MG63 (cell line): ENCODE measurements at regions not wholly inside any gene's neighbourhood (a gene's known extent, or its start where the extent isn't known, plus 50 kb on each side); places are given as distances from the start of the nearest gene placed in this dataset.

Experiments
- DNase-seq: peaks from one replicate; pipeline ENCODE4 v3.0.0-alpha.2; 2020
- H3K27me3 ChIP-seq: fragments of 250-450 bp; sonication (Bioruptor Pico); 2 replicates; pipeline ENCODE4 v1.5.1; 2020; ENCODE audit warnings: mild to moderate bottlenecking, moderate library complexity
- H3K36me3 ChIP-seq: fragments of 250-450 bp; sonication (Bioruptor Pico); 2 replicates; pipeline ENCODE4 v1.5.1; 2020; ENCODE audit warnings: mild to moderate bottlenecking, moderate library complexity
- H3K4me3 ChIP-seq: fragments of 250-450 bp; sonication (Bioruptor Pico); 2 replicates; pipeline ENCODE4 v1.5.1; 2020; ENCODE audit warnings: mild to moderate bottlenecking, moderate library complexity
- H3K9me3 ChIP-seq: fragments of 250-450 bp; sonication (Bioruptor Pico); 2 replicates; pipeline ENCODE4 v1.5.1; 2020; ENCODE audit warnings: mild to moderate bottlenecking, moderate library complexity

DNA sequence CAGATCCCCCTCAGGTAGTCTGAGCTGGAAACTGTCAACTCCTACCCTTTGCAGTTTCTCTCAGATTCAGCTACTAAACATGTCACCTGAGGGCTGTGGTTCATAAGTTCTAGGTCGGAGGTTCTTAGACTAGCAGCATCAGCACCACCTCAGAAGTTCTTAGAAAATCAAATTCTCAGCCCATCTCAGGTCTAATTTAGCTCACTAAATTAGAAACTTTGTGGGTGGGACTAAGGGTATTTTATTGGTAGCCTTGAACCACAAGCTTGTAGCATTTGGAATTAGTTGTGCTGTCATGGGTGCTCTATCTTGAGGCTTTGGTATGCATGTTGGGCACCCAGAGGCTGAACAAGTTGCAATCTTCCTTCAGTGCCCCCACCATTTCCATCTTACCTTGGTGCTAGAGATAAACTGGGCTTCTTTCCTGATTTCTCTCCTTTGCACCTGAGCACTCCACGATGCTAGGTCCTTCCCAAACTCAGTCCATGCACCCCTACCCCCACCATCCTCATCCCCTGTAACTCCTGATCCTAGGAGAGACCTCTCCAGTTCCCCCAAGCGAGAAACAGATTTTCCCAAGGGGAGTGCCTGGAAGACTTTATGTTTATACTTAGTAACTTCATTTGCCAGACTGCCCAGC lies 54.2 kb downstream of the S1PR1 start:
- Histone ChIP-seq H3K9me3 (no peaks in the 10 kb centered on the region), H3K4me3 (no peak overlapping the region), H3K27me3 (no peaks in the 10 kb centered on the region; the same call in 1 of the 2 replicates), H3K36me3 (no peaks in the 10 kb centered on the region)
- DNase-seq = no peak

DNA sequence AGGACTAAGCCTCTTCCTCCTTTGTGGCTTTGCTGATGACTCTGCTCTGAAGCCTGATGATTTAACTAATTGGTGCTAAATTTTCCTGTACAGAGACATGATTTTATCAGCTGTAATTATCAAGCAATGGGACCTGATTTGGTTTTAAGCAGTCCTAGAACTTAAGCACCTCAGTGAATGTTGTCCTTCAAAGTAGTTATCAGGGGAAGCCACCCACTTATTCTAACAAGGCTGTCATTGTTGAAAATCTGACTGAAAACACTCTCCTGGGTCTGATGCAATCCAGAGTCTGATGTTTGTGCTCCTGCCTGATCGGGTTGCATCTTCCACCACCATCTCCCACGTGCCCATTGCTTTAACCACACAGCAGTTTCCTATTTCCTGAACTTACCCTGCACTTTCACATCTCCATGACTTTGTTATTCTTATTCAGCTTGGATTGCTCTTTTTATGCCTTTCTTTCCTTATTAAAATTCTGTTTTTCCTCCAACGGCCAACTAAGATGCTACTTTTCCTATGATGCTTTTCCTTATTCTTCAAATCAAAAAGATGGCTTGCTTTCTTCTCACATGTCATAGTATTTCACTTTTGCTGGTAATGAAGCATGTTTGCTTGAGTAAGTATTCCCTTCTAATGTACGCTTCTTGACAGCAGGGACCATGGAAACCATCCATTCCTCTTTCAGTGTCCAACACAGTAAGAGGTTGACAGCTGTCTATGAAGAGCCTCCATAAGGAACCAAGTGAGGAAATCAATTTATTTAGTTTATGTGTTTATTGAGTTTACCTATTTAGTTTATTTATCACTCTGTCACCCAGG lies 55.0 kb downstream of the S1PR1 start:
- Histone ChIP-seq H3K27me3 (no peaks in the 10 kb centered on the region; the same call in 1 of the 2 replicates), H3K9me3 (no peaks in the 10 kb centered on the region), H3K4me3 (no peak overlapping the region), H3K36me3 (no peaks in the 10 kb centered on the region)
- peak; percentile 5 for DNase-seq

DNA sequence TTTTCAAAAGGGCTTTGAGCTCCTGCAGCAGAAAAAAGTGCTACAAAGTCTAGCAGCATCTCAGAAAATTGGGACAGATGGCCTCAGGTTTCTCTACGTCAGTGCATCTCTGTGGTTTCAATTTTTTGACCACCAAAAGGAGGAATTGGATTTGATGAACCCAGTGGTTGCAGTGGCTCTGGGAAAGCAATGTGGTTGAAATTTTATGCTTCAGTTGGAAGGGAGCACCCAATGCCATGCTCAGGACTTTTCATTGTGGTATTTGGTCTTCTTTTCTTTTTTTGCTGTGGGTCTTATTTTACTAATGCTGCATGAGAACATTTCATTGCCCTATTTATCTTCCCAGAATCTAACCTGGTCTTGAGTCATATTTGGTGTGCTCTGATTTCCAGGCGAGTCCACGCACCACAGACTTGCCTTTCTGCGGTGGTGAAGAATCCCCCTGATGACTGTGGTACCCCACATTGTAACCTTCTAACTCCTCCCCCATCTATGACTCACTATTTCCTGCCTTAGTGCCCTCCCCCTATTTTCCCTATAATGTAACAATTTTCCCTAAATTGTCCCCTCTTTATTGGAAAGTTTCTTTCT lies 56.7 kb downstream of the S1PR1 start:
- Histone ChIP-seq H3K27me3 (peaks cover 2% of the 10 kb centered on the region; the same call in 1 of the 2 replicates), H3K4me3 (no peak overlapping the region)
- no peak for DNase-seq

DNA sequence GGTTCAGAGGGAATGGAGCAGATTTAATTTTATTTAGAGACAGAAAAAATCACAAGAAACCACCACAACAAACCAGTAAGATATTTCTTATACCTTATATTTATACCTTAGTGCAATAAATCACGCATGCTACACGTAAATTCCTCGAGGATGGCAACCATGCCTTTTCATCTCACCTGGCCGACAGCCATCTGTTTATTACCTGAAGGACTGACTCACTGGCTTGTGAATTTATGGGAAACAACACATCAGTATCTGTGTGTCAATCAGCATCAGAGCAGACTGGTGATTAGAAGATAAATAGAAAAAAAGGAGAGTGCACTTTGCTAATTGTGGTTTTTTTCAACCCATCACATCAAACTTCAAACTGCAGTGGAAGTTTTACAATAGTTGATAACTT lies 58.4 kb downstream of the S1PR1 start:
- Histone ChIP-seq H3K27me3 (peaks cover 3% of the 10 kb centered on the region; the same call in 1 of the 2 replicates), H3K36me3 (no peaks in the 10 kb centered on the region), H3K9me3 (no peaks in the 10 kb centered on the region), H3K4me3 (no peak overlapping the region)
- no peak for DNase-seq

More for the DNA sequence above, 56.7 kb downstream of the S1PR1 start:
- Histone ChIP-seq H3K9me3 (no peaks in the 10 kb centered on the region), H3K36me3 (no peaks in the 10 kb centered on the region)

DNA sequence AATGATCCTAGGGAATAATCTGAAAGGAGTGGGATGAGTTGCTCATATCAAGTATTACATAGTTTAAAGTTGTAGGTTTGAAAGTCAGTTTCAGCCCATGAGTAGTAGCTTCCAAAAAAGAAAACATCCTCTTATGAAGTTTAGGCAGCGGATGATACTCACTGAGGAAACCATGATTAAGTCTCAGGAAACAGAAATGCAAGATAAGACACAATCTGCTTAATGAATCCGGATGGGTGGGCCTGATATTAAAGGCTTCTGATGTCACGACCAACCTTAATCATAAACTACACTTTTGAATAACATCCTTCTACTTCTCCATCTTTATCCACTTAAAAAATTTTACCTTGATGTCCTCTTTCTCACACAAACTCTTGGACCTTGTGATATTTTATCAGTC lies 61.8 kb downstream of the S1PR1 start:
- Histone ChIP-seq H3K4me3 (no peak overlapping the region), H3K36me3 (no peaks in the 10 kb centered on the region), H3K27me3 (0 out of 2 replicates have a peak, but pooled peaks cover 3% of the 10 kb centered on the region), H3K9me3 (no peaks in the 10 kb centered on the region)
- no peak for DNase-seq

DNA sequence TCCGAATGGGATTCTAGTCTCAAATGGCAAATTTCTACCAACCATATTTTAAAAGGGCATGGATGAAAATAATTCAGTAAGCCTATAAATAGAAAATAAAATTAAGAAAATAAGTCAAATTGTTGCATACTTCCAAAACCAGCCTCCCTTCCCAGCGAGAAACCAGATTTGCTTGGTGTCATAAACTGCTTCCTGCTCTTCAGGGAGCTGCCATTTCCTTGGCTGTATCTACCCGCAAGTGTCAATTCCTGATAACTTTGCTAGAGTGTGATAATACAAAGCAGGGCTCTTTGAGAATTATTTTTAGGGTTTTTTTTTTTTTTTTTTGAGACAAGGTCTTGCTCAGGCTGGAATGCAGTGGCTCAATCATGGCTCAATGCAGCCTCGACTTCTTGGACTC lies 62.3 kb downstream of the S1PR1 start:
- 0 out of 2 replicates have a peak, but pooled peaks cover 3% of the 10 kb centered on the region for H3K27me3 ChIP-seq

DNA sequence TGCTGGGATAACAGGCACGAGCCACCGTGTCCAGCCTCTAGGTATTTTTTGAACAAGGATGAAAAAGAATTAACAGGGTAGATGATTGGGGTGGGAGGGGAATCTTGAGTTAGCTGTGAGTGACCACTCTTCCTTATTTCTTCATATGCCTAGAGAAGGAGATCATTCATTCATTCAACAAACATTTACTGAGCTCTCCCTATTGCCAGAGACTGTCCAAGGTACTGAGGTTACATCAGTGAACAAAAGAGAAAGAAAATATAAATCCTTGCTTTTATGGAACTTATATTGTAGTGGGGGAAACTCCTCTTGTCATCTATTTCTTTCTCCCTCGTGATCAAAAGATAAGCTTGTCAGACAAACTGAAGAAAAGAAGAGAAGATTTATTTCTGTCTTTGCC lies 62.9 kb downstream of the S1PR1 start:
- H3K27me3 ChIP-seq = 0 out of 2 replicates have a peak, but pooled peaks cover 3% of the 10 kb centered on the region
- DNase-seq = no peak
- no peaks in the 10 kb centered on the region for H3K36me3 ChIP-seq
- no peak overlapping the region for H3K4me3 ChIP-seq
- H3K9me3 ChIP-seq = no peaks in the 10 kb centered on the region

More for the DNA sequence above, 62.3 kb downstream of the S1PR1 start:
- no peaks in the 10 kb centered on the region for H3K36me3 ChIP-seq
- no peak overlapping the region for H3K4me3 ChIP-seq
- DNase-seq = no peak
- no peaks in the 10 kb centered on the region for H3K9me3 ChIP-seq

DNA sequence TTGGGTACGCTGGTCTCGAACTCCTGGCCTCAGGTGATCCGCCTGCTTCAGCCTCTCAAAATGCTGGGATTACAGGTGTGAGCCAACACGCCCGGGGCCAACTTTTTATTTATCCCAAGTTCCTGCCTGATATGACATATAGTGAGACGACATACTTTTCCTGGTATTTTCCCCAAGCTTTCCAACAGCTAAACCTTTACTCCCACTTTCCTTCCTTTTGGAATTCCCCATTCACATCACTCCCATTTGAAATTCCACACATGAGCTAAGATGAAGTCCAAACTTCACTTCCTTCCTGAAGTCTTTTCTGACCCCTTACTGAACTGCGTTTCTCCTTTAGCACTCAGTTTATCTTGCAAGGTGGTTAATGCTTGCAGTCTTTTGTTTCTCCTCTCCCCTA lies 64.1 kb downstream of the S1PR1 start:
- Histone ChIP-seq H3K27me3 (0 out of 2 replicates have a peak, but pooled peaks cover 3% of the 10 kb centered on the region), H3K36me3 (no peaks in the 10 kb centered on the region), H3K4me3 (no peak overlapping the region), H3K9me3 (no peaks in the 10 kb centered on the region)
- no peak for DNase-seq

DNA sequence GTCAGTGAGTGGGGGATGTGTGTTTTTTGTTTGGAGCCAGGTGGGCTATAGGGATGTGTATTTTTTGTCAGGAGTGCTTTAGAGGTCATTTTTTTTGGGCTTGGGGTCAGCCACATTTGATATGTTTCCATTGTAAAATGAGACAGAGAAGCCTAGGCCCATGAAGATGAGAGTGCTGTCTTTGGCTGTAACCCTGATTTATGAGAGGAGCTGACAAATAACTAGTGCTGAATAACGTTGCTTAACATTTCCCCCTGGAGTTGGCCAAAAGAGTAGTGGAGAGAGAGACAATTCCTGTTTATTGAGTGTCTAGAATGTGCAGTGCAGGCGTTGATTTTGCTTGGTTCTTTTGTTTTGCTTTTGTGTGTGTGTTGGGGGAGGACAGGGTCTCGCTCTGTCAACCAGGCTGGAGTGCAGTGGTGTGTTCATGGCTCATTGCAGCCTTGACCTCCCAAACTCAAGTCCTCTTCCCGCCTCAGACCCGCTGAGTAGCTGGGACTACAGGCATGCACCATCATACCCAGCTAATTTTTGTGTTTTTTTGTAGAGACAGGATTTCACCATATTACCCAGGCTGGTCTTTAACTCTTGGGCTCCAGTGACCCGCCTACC lies 64.7 kb downstream of the S1PR1 start:
- no peak overlapping the region for H3K4me3 ChIP-seq
- no peaks in the 10 kb centered on the region for H3K36me3 ChIP-seq
- 0 out of 2 replicates have a peak, but pooled peaks cover 3% of the 10 kb centered on the region for H3K27me3 ChIP-seq
- H3K9me3 ChIP-seq = no peaks in the 10 kb centered on the region
- no peak for DNase-seq

DNA sequence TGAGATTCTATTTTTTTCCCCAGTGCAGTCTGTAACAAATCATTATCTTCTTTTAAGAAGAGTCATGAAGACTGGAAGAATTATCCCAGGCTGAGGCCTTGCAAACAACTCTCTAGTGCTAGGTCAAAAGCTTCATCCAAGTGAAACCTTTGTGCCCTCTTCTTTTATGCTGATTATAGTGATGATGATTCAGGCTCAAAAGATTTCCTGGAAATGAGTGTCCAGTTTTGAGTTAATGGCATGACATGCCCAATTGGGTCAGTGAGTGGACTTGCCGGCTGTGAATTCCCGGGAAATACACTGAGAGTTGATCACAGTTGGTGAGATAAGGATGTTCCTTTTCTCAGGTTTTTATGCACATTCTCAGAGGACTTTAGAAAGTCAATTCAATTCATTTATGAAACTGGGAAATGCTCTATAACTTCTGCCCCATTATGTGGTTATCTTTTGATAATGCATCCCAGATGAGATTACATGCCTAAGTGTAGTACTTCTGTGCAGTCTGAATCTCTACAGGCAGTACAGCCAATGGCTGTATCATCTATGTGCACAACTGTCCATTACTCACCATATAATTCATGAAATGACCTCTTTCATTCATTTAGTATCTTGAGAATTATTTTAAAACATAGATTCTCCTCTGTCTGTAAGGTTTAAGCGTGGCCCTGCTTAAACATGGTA lies 66.2 kb downstream of the S1PR1 start:
- Histone ChIP-seq H3K36me3 (no peaks in the 10 kb centered on the region), H3K27me3 (0 out of 2 replicates have a peak, but pooled peaks cover 3% of the 10 kb centered on the region)
- no peak for DNase-seq

DNA sequence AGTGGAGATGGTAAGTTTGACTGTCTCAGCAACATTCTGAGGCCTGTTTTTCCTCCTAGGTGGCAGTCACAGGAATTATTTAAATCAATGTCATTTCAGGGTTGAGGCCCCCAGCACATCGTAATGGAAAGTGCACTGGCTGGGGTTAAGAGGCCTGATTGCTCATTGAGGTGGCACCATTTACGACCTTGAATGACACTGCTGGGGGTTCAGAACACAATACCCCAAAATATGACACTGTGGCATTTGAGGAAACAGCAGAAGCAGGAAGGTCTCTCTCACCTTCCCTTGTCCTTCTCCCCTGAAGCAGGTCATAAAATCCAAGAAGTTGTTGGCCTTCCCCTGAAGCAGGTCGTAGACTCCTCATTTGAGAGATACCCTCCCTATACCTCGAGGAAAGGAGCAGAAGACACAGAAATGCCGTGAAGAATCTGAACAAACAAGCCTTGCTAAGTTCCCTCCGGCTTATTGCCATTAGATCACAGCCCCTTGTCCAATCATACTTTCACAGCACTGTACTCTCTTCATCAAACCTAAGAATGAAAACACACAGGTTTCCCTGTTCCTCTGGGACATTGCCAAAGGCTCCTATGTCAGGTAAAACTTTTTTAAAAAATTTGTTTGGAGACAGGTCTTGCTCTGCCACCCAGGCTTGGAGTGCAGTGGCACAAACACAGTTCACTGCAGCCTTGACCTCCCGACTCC lies 71.3 kb downstream of the S1PR1 start:
- no peaks in the 10 kb centered on the region for H3K27me3 ChIP-seq
- DNase-seq = no peak
- H3K4me3 ChIP-seq = no peak overlapping the region
- H3K36me3 ChIP-seq = no peaks in the 10 kb centered on the region
- no peaks in the 10 kb centered on the region for H3K9me3 ChIP-seq

More for the DNA sequence above, 66.2 kb downstream of the S1PR1 start:
- Histone ChIP-seq H3K4me3 (no peak overlapping the region), H3K9me3 (no peaks in the 10 kb centered on the region)

DNA sequence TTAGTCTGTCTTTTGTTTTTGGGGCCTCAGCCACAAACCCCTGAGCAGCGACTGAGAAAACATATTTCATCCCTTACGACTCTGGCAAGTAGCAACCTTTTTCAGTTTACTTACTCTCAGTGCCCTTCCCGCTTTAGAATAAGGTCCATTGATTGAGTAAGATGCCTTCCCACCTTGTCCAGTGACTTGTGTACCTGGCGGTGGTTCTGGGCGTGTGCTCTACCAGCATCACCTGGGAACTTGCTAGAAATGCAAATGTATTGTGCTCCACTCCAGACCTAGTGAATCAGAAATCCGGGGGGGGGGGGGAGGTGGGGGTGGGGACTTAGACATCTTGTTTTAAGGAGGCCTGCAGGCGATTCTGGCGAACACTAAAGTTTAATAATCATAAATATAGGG lies 72.1 kb downstream of the S1PR1 start:
- H3K9me3 ChIP-seq = no peaks in the 10 kb centered on the region

DNA sequence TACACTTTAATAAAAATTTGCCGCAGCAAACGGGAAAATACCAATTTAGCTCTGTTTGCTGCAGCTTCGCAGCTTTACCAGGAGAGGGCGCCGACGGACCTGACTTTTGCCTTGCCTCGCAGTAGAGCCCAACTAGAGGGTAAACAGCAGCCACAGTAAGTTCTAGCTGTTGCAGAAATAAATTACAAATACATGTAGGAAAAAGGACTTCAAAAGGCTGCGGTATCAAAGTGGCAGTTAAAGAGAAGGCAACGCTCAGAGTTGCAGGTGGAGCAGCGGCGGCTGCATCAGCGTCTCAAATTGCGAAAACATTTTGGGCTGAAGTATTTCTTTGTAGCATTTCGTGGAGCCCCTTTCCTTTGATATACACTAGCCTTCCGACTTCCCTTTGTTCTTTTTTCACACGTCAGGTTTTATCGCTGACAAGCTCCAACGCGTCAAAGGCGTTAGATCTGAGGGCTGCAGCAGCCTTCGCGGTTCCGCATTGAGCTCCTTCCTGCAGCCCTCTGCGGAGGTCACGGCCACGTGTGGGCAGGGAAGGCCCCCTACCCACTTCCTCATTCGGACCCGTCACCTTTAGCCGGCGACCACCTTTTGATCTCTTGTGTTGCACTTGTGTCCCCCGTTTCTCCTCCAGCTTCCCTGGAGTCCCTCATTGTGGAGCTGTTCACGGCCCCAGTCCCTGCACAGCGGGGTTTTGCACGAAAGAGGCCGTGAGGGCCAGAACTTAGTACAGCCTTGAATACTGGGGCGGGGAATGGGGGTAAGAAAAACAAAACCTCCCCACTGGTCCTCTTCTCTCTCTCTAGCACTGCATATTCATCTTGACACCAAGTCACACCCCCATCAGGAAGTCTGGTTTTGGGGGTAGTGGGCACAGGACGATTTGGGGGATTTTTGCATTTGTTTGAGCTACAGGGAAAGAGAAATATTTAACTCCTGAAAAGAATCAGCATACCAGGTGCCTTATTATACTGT lies 72.8 kb downstream of the S1PR1 start:
- no peaks in the 10 kb centered on the region for H3K36me3 ChIP-seq
- H3K9me3 ChIP-seq = no peaks in the 10 kb centered on the region
- H3K27me3 ChIP-seq = no peaks in the 10 kb centered on the region
- H3K4me3 ChIP-seq = no peak overlapping the region
- DNase-seq = peak; percentile 11

More for the DNA sequence above, 72.1 kb downstream of the S1PR1 start:
- no peaks in the 10 kb centered on the region for H3K27me3 ChIP-seq
- DNase-seq = no peak
- H3K36me3 ChIP-seq = no peaks in the 10 kb centered on the region
- no peak overlapping the region for H3K4me3 ChIP-seq

DNA sequence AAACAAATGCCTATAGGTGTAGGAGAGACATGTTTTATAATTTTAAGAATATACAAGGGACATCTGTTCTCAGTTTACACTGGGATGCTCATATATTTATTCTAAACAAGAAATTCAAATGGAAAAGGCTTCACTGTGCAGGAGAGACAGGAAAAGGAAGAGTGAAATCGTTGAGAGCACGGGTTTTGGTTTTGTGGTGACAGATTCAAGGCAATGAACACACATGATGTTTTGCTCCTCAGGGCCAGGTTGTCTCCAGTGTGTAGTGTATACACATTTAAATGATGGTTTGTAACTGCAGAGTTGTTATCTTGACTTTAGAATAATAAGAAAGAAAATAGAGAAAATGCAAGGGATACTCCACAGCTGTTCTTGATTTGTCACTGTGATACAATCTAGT lies 73.7 kb downstream of the S1PR1 start:
- no peak for DNase-seq
- H3K9me3 ChIP-seq = no peaks in the 10 kb centered on the region
- no peaks in the 10 kb centered on the region for H3K36me3 ChIP-seq
- no peak overlapping the region for H3K4me3 ChIP-seq
- no peaks in the 10 kb centered on the region for H3K27me3 ChIP-seq
